NCI-H1930 (cell line): ENCODE measurements at regions not wholly inside any gene's neighbourhood (a gene's known extent, or its start where the extent isn't known, plus 50 kb on each side); places are given as distances from the start of the nearest gene placed in this dataset.

Source experiments
- DNase-seq, 2 experiments: peaks; one replicate each; lab custom pipeline; 2025; lab: John Stamatoyannopoulos, UW

DNA sequence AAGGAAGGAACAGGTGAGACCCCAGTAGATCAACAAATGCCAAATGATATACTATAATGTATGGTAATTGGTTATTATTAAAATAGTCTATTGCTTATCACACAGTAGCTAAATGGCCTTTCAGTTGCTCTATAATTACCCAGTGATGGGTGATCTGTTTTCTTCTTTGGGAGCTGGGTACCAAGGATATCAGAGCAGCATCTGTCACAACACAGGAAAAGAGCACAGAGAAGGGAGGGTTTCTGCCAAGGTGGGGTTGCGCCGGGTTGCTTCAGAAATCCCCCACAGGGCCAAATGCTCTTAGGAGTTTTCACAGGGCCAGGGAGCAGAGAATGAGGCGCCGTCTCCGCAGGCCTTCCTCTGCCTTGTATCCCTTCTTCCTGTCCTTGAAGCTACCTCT, 469.4 kb downstream of the INSC start:
- DNase-seq, result no peak

GRCh38 chr11:15585602-15586331, 471.0 kb downstream of the INSC start:
- no peak for DNase-seq

DNA sequence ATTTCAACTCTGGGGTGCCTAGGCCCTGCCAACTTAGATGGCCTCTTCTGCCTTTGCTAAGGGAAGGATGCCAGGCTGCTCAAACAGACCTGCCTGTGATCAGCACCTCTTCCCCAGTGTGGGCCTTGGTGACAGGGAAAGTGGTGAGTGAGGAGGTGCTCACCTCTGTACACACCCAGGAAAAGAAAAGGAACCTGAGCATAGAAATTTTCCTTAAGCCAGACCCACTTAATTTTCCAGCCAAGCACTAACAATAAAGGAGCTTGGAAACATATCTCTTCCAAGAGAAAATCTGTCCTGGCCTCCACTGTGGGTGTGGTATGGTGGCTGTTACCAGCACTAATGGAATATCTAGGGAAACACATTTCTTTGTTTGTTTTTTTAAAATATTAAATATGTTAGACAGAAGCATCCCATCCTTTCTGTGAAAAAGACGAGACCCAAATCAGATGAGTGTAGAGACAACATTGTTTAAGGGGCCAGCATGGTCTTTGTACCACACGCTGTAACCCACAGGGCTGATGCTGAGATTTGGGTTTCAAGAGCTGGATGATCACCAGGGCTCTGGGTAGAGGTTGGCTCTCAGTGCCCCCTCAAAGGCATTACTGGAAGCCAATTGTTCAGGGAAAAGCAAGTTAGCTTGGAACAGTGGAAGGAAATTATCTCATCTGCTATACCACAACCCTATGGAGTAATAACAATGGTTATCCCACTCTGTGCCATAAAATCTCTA, 472.2 kb downstream of the INSC start:
- DNase-seq, result no peak

DNA sequence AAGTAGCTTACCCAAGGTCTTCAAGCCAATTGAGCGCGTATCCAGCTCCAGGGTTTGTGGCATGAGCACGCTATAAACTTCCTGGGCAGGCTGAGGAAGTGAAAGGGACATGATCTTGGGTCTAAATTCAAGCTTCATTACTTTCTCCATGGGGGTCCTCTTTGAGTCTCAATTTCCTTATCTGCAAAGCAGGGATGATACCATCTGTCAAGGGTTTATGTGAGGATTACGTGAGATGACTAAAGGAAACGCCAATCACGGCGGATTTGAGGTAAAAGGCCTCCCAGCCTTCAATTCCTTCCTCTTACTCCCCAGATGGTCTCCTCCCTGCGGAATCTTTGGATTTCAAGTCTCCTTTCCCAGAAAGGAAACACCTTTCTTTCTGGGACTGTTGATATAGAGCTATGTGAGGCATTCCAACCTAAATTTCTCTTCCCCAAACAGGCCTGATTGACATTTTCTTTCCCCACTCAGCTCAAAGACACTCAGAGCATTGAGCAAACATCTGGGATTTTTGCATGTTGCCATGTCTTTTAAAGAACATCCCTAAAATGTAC, 474.4 kb downstream of the INSC start:
- no peak for DNase-seq

DNA sequence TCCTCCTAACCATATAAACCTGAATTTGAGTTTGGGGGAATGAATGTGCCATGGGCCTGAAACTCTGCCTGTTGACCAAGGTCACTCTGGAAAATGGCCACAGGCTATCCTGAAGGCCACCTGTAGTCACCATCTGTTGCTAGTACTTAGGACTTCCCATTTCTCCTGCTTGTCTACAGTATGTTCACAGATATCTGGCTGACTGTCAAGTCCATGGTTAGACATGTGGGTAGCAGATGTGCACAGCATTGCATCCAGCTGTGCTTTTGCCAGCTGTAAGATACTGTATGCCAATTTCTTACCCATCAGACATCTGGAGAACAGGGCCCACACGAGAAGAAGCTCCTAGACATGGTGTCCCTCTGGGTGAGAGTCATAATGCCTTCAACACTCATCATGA, 475.4 kb downstream of the INSC start:
- DNase-seq, result no peak

- no peak for DNase-seq
Measured at GRCh38 chr11:15591112-15591537, 476.4 kb downstream of the INSC start.

- DNase-seq, result no peak
Measured at GRCh38 chr11:15594607-15595006, 479.9 kb downstream of the INSC start.

DNA sequence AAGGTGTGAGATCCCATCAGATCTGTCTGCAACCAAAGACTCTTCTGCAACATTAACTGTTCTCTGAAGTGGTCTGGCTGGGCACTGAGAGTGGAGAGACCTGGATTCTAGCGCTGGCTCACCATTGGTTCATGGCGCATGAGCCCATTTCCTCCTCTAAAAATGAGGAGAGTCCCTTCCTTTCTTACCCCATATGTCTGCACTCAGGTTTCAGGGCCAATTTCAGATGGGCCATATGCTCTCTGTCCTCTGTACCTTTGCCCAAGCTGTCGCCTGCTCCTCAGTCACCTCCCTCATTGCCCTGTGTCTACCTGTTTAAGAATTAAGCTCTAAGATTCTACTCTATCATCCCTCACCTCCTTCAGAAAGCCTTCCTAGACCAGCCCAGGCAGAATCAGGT, 484.7 kb downstream of the INSC start:
- DNase-seq, result no peak

GRCh38 chr11:15602047-15602446, 487.3 kb downstream of the INSC start:
- DNase-seq, result no peak

DNA sequence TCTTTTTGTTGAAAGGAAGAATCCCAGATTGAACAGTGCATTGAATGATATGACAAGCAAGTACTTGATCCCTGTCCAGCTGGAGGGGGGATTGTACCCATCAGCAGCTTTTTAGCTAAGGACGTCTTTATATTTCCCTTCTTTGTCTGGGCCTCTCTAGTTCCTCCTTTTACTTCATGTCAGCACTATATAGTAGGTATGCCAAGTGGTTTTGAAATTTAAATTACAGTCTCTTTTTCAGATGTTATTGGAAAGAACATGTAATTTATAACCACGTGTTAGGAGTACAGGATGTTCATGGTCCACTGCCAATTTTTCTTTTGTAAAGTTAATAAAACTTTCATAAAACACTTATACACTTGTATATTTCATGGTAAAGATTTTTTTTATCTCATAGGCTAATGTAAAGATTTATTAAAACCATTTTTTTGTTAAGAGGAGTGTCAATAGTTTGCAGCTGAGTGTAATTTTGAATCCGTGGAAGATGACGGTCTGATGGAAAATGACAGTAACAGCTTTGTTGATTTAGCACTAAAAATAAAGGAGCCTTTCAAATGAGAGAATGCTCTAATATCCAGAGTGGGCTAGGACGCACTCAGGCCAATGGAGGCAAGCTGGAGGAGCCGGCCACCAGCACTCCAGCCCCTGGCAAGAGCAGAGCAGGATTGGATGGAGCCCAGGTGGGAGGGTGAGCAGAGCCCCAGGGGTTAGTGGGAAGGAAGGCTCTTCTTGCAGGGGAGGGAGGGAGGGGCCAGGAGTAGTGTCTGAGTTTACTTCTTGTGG, 488.3 kb downstream of the INSC start:
- DNase-seq, result no peak

- no peak for DNase-seq
Measured at GRCh38 chr11:15605094-15605493, 490.4 kb downstream of the INSC start.

- DNase-seq, result no peak
Measured at GRCh38 chr11:15607361-15608036, 492.8 kb downstream of the INSC start.

GRCh38 chr11:15609445-15609844, 494.7 kb downstream of the INSC start:
- DNase-seq, result no peak

GRCh38 chr11:15610881-15611280, 496.2 kb downstream of the INSC start:
- DNase-seq, result no peak

DNA sequence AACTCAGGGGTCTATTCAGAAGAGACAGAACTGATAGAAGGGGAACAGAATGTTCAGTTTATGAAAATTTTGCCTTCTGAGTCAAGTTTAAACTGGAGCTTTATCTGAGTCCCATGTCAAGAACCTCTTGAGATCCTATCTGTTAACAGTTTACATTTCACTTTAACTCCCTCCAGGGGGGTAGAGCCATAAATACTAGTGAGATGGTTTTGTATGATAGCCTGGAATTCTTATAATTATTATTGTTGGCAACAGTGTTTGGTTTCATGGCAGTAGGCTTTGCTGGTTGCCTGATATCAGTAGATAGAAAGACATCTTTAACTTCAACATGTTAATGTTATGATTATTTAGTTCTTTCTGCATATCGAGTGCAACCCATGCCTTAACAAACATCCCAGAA, 498.5 kb downstream of the INSC start:
- no peak for DNase-seq

- no peak for DNase-seq
Measured at GRCh38 chr11:15613789-15614188, 499.1 kb downstream of the INSC start.

GRCh38 chr11:15615398-15616096, 500.8 kb downstream of the INSC start:
- no peak for DNase-seq

DNA sequence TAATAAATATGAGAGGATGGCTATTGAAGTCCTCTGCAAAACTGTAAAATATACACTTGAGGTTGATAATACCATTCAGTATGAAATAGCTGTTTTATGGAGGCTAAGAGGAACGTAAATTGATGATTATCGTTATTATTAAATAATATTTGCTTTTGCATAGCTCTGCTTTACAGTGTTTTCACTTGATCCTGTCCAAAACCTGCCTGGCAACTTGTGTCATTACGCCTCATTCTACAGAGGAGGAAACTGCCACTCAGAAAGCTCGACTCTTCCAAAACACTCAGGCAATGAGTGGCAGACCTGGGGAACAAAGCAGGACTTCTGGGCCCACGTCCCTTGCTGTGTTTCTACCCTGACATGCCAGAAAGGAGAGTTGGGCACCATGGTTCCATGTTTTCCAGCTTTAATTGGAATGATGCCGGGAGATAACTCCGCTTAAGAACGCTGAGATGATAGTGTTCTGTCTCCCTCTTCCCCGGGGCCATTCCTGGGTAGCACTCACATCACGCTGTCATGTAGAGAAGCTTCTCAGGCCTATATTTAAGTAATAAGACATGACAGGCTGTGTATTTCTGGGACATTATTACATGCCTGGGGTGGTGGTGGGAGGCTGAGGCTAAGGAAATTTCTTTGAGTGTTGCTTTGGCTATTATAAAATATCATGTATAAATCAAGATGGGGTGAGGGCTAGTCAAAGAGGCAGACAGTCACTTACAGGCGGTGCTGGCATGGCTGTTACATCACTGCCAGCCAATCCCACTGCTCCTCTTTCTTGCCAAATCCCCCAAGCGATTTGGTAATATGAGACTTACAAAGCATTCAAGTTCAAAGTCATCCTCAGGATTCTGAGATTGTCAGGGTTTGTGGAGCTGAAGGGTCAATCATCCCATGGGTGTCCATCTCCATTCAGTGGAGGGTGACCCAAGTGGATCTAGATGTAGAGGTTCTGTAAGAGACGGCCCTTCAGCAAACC, 501.7 kb downstream of the INSC start:
- no peak for DNase-seq

- no peak for DNase-seq
Measured at GRCh38 chr11:15617126-15617525, 502.4 kb downstream of the INSC start.

DNA sequence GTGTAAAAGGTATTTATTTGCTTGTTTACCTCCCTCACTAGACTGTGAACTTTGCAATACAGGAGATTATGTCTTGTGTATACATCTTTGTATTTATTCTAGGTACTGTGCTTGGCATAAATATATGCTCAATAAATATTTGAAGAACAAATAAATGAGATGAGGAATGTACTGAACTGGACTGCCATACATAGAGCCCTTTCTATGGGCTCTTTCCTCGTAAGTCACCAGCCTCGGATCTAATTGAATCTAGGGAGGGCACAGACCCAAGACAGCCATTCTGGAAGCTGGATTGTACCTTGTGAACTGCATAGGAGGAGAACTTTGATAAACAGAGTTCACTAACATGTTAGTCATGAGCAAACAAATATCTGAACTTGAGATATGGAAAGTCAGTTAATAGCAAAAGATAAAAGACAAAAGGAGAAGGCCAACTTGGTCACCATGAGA, 503.9 kb downstream of the INSC start:
- DNase-seq, result no peak
